Gastroesophageal sphincter (tissue), 3 donors: ENCODE measurements at regions not wholly inside any gene's neighbourhood (a gene's known extent, or its start where the extent isn't known, plus 50 kb on each side); places are given as distances from the start of the nearest gene placed in this dataset.

Experiments
- CTCF ChIP-seq, 4 experiments: fragments of 200-600 bp in 2 of 4; fragments of 450-650 bp in 2 of 4; sonication (generic) in 1 of 4; IDR thresholded peaks; one replicate each; pipeline ENCODE4 v1.5.1; 2017 to 2019; ENCODE audit warnings: antibody characterized with exemption in 4 of 4, mild to moderate bottlenecking in 2 of 4, moderate library complexity in 2 of 4
- POLR2AphosphoS5 ChIP-seq: sonication (generic); formaldehyde crosslinking; IDR thresholded peaks from one replicate; pipeline ENCODE4 v1.6.1; 2017; ENCODE audit warnings: antibody characterized with exemption

- TF ChIP-seq POLR2AphosphoS5, result no peak
- TF ChIP-seq CTCF (IDR thresholded peaks at IDR 0.05), result no peak
Observed at GRCh38 chr3:188949456-188949855, 222.3 kb upstream of the TPRG1 start.
